Skin epidermis (tissue), 12 donors: ENCODE measurements at regions not wholly inside any gene's neighbourhood (a gene's known extent, or its start where the extent isn't known, plus 50 kb on each side); places are given as distances from the start of the nearest gene placed in this dataset.
"Not testable (repeated sequence)": the region's sequence is repeated elsewhere in the genome, so short reads cannot be mapped to it uniquely, and the experiment has no call there.

Source experiments
- H3K27ac ChIP-seq, 21 experiments: fragments of 200-600 bp; sonication (generic) in 11 of 21; one replicate each; pipeline ENCODE4 v1.5.0; 2020; ENCODE audit warnings: mild to moderate bottlenecking in 3 of 21, inconsistent platforms in 2 of 21, moderate library complexity in 2 of 21
- H3K4me3 ChIP-seq, 7 experiments: fragments of 200-600 bp; sonication (generic) in 2 of 7; one replicate each; pipeline ENCODE4 v1.5.0; 2020; ENCODE audit warnings: inconsistent platforms in 2 of 7, mild to moderate bottlenecking in 2 of 7, moderate library complexity in 1 of 7

GRCh38 chr19:31439270-31439573 is 90.0 kb upstream of the TSHZ3 start:
- Histone ChIP-seq H3K27ac (no peak overlapping the region), H3K4me3 (no peak overlapping the region)

GRCh38 chr19:31444931-31445330 is 95.7 kb upstream of the TSHZ3 start:
- Histone ChIP-seq H3K27ac (no peak overlapping the region), H3K4me3 (no peak overlapping the region)

- H3K27ac ChIP-seq = no peak overlapping the region
- no peak overlapping the region for H3K4me3 ChIP-seq
These were observed 96.2 kb upstream of the TSHZ3 start for GRCh38 chr19:31445406-31445805.

- H3K4me3 ChIP-seq = no peak overlapping the region
- H3K27ac ChIP-seq = no peak overlapping the region
These were observed 99.0 kb upstream of the TSHZ3 start for GRCh38 chr19:31448221-31448657.

- H3K4me3 ChIP-seq = no peak overlapping the region
- no peak overlapping the region for H3K27ac ChIP-seq
These were observed 100.1 kb upstream of the TSHZ3 start for GRCh38 chr19:31449379-31449778.

GRCh38 chr19:31450696-31451095 is 101.5 kb upstream of the TSHZ3 start:
- Histone ChIP-seq H3K27ac (no peak overlapping the region), H3K4me3 (no peak overlapping the region)

- Histone ChIP-seq H3K4me3 (no peak overlapping the region), H3K27ac (no peak overlapping the region)
These were observed 102.6 kb upstream of the TSHZ3 start for GRCh38 chr19:31451686-31452330.

GRCh38 chr19:31459430-31459829 is 110.2 kb upstream of the TSHZ3 start:
- H3K4me3 ChIP-seq = no peak overlapping the region

GRCh38 chr19:31461814-31462539 is 112.7 kb upstream of the TSHZ3 start:
- Histone ChIP-seq H3K4me3 (no peak overlapping the region), H3K27ac (no peak overlapping the region)

More at GRCh38 chr19:31459430-31459829, 110.2 kb upstream of the TSHZ3 start:
- H3K27ac ChIP-seq = no peak overlapping the region

GRCh38 chr19:31470229-31470939 is 121.1 kb upstream of the TSHZ3 start:
- no peak overlapping the region for H3K27ac ChIP-seq
- no peak overlapping the region for H3K4me3 ChIP-seq

DNA sequence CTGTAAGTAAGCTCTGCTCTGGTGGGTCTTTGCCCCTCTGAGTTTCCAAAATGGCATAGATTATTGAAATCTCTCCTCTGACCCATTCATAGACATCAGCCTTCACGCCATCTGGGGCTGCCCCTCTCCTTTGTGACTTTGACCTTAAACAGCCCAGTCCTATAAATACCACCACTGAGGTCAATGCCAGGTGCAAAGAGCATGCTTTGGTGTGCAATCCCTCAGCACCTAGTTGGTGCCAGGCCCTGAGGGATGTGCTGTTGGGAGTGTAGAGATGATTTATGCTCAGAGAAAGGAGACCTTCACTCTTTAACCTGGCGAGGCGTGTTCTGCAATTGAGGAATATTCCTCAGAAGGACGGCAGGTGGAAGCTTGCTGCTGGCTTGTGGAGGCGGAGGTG is 121.7 kb upstream of the TSHZ3 start:
- H3K27ac ChIP-seq = no peak overlapping the region

GRCh38 chr19:31478241-31478640 is 129.0 kb upstream of the TSHZ3 start:
- no peak overlapping the region for H3K27ac ChIP-seq
- no peak overlapping the region for H3K4me3 ChIP-seq

More for the DNA sequence above, 121.7 kb upstream of the TSHZ3 start:
- no peak overlapping the region for H3K4me3 ChIP-seq

GRCh38 chr19:31483226-31483857 is 134.1 kb upstream of the TSHZ3 start:
- no peak overlapping the region for H3K4me3 ChIP-seq
- no peak overlapping the region for H3K27ac ChIP-seq

- not testable (repeated sequence) for H3K4me3 ChIP-seq, H3K27ac ChIP-seq
These were observed 135.7 kb upstream of the TSHZ3 start for GRCh38 chr19:31484858-31485410.

- no peak overlapping the region for H3K27ac ChIP-seq
These were observed 136.2 kb upstream of the TSHZ3 start for GRCh38 chr19:31485472-31485871.

DNA sequence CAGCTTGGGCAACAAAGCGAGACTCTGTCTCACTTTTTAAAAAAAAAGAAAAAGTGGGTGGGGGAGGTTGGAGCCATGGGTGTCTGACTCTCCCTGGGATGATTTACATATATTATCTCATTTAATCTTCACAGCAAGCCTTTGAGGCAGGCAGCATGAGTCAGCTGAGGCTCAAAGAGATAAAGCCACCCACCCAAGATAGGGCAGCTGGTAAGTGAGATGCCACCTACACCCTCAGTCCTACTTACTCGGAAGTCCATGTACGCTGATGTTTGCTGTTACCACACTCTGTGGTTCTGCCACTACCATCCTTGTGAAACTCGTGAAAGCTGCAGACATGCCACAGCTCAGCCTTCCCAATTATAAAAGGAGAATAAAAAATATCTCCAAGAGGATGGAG is 142.0 kb upstream of the TSHZ3 start:
- no peak overlapping the region for H3K27ac ChIP-seq
- H3K4me3 ChIP-seq = no peak overlapping the region

More at GRCh38 chr19:31485472-31485871, 136.2 kb upstream of the TSHZ3 start:
- no peak overlapping the region for H3K4me3 ChIP-seq

DNA sequence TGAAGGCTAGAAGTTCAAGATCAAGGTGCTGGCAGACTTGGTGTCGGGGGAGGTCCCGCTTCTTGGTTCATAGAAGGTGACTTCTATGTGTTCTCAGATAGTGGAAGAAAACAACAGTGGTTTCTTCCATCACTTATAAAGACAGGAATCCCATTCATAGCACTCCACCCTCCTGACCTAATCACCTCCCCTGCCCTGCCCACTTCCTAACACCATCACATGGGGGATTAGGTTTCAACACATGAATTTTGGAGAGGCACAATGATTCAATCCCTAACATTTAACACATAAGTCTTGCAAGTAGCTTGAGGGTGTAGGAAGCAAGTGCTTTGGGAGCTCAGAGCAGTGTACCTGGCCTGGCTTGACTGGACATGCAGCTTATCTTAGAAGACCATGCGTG is 142.8 kb upstream of the TSHZ3 start:
- Histone ChIP-seq H3K4me3 (no peak overlapping the region), H3K27ac (no peak overlapping the region)

GRCh38 chr19:31496076-31496475 is 146.8 kb upstream of the TSHZ3 start:
- H3K4me3 ChIP-seq = no peak overlapping the region
- H3K27ac ChIP-seq = no peak overlapping the region

GRCh38 chr19:31497709-31498108 is 148.5 kb upstream of the TSHZ3 start:
- Histone ChIP-seq H3K4me3 (no peak overlapping the region), H3K27ac (no peak overlapping the region)

GRCh38 chr19:31498781-31499180 is 149.5 kb upstream of the TSHZ3 start:
- no peak overlapping the region for H3K27ac ChIP-seq
- H3K4me3 ChIP-seq = no peak overlapping the region
